ENCODE measurements at regions not wholly inside any gene's neighbourhood (a gene's known extent, or its start where the extent isn't known, plus 50 kb on each side); places are given as distances from the start of the nearest gene placed in this dataset.

DNA sequence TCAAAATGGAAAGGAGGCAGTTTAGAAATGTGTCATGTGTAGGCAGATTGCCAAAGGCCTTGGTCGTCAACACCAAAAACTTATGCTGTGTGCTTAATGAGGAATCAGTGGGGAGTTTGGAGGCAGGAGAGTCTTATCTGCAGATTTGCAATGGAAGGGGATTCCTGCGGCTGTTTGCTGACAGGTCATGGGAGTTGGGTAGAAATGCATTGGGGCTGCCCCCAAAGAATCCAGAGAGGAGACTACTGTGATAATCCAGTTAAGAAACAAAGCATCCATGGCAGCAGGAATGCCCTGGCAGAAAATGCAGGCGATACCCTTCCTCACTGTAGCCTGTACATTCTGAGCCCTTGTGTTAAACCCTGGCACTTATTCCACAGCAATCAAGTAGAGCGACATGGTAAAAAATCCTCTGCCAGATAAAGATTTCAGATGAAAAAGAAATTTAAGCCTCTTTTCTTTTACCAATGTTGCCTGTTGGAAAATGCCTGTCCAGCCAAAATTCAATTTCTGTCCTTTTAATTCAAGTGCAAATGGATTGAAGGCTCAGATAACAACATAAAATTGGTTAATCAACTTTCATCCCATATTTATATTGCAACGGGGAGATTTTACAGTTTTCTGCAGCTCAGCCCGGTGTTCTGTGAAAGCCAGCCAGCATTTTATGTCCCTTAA lies 491.0 kb upstream of the CDH5 start:
- H3K4me1 Mint-ChIP-seq = peaks cover 14% of the 10 kb centered on the region
- no peaks in the 10 kb centered on the region for H3K36me3 Mint-ChIP-seq (ENCODE audit: low read depth)
- H3K27me3 Mint-ChIP-seq (ENCODE audit: low read depth) = no peaks in the 10 kb centered on the region
- H3K4me3 Mint-ChIP-seq = no peak overlapping the region
- TF ChIP-seq, protein P1, sequence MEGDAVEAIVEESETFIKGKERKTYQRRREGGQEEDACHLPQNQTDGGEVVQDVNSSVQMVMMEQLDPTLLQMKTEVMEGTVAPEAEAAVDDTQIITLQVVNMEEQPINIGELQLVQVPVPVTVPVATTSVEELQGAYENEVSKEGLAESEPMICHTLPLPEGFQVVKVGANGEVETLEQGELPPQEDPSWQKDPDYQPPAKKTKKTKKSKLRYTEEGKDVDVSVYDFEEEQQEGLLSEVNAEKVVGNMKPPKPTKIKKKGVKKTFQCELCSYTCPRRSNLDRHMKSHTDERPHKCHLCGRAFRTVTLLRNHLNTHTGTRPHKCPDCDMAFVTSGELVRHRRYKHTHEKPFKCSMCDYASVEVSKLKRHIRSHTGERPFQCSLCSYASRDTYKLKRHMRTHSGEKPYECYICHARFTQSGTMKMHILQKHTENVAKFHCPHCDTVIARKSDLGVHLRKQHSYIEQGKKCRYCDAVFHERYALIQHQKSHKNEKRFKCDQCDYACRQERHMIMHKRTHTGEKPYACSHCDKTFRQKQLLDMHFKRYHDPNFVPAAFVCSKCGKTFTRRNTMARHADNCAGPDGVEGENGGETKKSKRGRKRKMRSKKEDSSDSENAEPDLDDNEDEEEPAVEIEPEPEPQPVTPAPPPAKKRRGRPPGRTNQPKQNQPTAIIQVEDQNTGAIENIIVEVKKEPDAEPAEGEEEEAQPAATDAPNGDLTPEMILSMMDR (conservative IDR thresholded peaks at IDR 0.05) = no peak
- no peak overlapping the region for H3K27ac Mint-ChIP-seq (ENCODE audit: unreplicated experiment)
- peaks cover 3% of the 10 kb centered on the region for H3K9me3 Mint-ChIP-seq
- no peak for DNase-seq (ENCODE audit: low read depth, low spot score)

DNA sequence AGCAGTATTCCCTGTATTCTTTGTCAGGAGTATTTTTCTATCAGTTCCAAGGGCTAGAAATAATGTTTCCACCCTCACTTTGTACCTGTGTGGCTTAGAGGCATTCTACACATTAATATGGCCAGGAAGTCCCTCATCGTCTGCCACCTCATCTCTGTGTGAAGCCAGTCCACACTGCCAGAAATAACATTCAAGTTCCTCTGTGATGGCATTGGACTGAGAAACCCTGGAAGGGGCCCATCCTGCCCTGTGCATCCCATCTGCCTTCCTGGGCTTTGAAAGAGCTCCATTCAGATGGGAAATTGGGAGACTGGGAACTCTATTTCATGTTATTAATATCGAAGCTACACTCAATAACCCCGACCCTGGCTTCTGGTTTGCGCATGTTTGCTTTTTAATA lies 497.2 kb upstream of the CDH5 start:
- Mint-ChIP-seq H3K36me3 (ENCODE audit: low read depth) (no peaks in the 10 kb centered on the region), H3K4me3 (no peak overlapping the region), H3K27me3 (ENCODE audit: low read depth) (no peaks in the 10 kb centered on the region), H3K9me3 (peaks cover 1% of the 10 kb centered on the region), H3K4me1 (no peaks in the 10 kb centered on the region), H3K27ac (ENCODE audit: unreplicated experiment) (no peak overlapping the region)
- DNase-seq (ENCODE audit: low read depth, low spot score) = no peak
- TF ChIP-seq, protein P1 (conservative IDR thresholded peaks at IDR 0.05) = no peak

DNA sequence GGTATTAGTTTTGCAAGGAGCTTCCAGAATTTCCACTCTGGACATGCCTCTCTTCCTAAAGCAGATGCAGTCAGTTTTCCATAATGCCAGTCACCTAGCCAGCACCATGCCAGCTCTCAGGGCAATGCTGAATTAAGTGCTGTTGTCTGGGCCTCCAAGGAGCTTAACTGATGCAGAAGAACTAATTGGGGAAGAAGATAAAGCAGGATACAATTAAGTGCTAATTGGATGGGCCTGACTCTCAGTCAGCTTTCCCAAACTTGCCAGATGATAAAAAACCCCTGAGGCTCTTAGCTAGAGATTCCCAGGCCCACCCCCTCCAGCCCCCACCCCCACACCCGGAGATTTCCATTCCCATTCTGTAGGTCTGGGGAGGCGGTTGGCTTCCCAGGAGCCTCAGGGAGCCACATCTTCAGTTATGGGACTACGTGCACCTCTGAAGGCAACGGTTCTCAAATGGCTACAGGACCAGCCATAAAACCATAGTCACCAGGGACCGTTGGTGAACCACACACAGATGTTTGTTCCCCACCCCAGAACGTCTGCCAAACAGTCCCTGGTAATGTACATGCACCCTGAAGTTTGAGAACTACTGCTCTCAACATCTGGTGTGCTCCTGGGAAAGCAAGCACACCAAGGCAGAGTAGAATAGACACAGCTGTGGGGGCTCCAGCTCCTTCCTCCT lies 499.1 kb upstream of the CDH5 start:
- Mint-ChIP-seq H3K4me1 (no peaks in the 10 kb centered on the region), H3K27me3 (ENCODE audit: low read depth) (no peaks in the 10 kb centered on the region), H3K4me3 (no peak overlapping the region), H3K9me3 (peaks cover 7% of the 10 kb centered on the region), H3K36me3 (ENCODE audit: low read depth) (no peaks in the 10 kb centered on the region), H3K27ac (ENCODE audit: unreplicated experiment) (no peak overlapping the region)
- DNase-seq (ENCODE audit: low read depth, low spot score) = no peak
- TF ChIP-seq, protein P1 (conservative IDR thresholded peaks at IDR 0.05) = no peak

DNA sequence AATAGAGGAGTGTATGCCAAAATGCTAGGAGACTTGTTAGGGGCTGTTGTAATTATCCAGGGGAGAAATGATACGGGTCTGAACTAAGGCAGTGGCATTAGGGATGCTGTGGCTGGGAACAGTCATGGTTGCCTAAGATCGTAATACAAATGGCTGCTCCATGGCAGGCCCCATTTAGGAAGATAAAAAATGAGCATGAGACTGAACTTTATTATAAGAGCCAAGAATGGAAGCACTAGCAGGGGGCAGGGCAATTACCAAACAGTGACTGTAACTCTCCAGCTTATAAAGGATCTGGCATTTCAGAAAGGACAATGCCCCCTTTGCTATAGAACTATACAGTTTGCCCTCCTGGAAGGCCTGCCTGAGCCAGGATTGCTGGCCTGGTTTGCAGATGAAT lies 503.3 kb upstream of the CDH5 start:
- no peak overlapping the region for H3K27ac Mint-ChIP-seq (ENCODE audit: unreplicated experiment)
- no peaks in the 10 kb centered on the region for H3K4me1 Mint-ChIP-seq
- TF ChIP-seq, protein P1 (conservative IDR thresholded peaks at IDR 0.05) = no peak
- H3K4me3 Mint-ChIP-seq = no peak overlapping the region
- no peaks in the 10 kb centered on the region for H3K27me3 Mint-ChIP-seq (ENCODE audit: low read depth)
- peaks cover 7% of the 10 kb centered on the region for H3K9me3 Mint-ChIP-seq
- DNase-seq (ENCODE audit: low read depth, low spot score) = no peak
- no peaks in the 10 kb centered on the region for H3K36me3 Mint-ChIP-seq (ENCODE audit: low read depth)

DNA sequence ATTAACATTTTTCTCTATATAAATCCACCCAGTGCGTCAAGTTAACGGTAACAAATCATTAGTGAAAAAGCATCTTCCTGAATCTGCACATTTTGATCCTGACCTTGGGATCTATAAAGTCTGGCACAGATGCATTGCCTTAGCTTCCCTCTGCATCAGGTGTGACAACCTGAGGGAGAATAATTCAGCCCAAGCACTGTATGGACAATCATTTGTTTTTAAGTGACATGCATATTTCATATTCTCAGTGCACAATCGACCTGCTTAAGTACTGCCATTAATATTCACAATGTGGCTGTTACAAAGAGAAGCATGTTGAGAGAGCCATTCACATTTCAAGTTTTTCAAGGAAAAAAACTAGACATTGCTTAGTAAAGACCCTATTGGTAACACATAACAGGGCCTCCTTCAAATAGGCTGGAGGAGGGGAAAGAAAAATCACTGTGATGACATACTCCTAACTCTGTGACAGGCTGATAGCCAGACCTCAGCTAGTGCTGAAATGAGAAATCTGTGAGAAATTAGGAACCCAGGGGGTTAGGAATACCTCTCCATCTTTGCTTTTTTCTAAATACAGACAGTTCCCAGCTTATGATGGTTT lies 505.3 kb upstream of the CDH5 start:
- no peaks in the 10 kb centered on the region for H3K36me3 Mint-ChIP-seq (ENCODE audit: low read depth)
- no peaks in the 10 kb centered on the region for H3K27me3 Mint-ChIP-seq (ENCODE audit: low read depth)

More for the DNA sequence above, 505.3 kb upstream of the CDH5 start:
- Mint-ChIP-seq H3K4me1 (no peaks in the 10 kb centered on the region), H3K27ac (ENCODE audit: unreplicated experiment) (no peak overlapping the region), H3K9me3 (peaks cover 10% of the 10 kb centered on the region), H3K4me3 (no peak overlapping the region)
- TF ChIP-seq, protein P1 (conservative IDR thresholded peaks at IDR 0.05) = no peak
- no peak for DNase-seq (ENCODE audit: low read depth, low spot score)
